HEK293 (cell line): ENCODE measurements at regions not wholly inside any gene's neighbourhood (a gene's known extent, or its start where the extent isn't known, plus 50 kb on each side); places are given as distances from the start of the nearest gene placed in this dataset.

Experiments used
- CTCF ChIA-PET: fragments of 350-600 bp; formaldehyde crosslinking; extraction: SDS; loops from one replicate; lab custom pipeline; 2021; ENCODE audit warnings: antibody characterized with exemption; lab: Yijun Ruan, JAX
- POLR2A ChIA-PET: fragments of 300-600 bp; formaldehyde crosslinking; extraction: SDS; loops from one replicate; lab custom pipeline; 2020; ENCODE audit warnings: antibody characterized with exemption, inconsistent platforms; lab: Yijun Ruan, JAX
- H3K27ac ChIP-seq: fragments of 200-500 bp; sonication (Bioruptor generic); 2 replicates; pipeline ENCODE4 v1.5.1; 2014; ENCODE audit warnings: low read depth, low read length, control low read depth, inconsistent platforms; ENCODE audit errors: extremely low read depth
- H3K36me3 ChIP-seq, 2 experiments: fragments of 200-500 bp in 1 of 2; sonication (Bioruptor generic) in 1 of 2; 1 replicate in 1 of 2; 2 replicates in 1 of 2; pipeline ENCODE4 v1.5.1; 2014 to 2017; ENCODE audit warnings: inconsistent platforms in 2 of 2, low read length in 2 of 2; ENCODE audit not compliant: control insufficient read depth in 2 of 2, insufficient read depth in 1 of 2
- H3K4me1 ChIP-seq: fragments of 200-500 bp; sonication (Bioruptor generic); 2 replicates; pipeline ENCODE4 v1.5.1; 2014; ENCODE audit warnings: mild to moderate bottlenecking, low read length, inconsistent platforms; ENCODE audit not compliant: control insufficient read depth, insufficient read depth
- H3K4me3 ChIP-seq: 2 replicates; pipeline ENCODE4 v1.5.1; 2011; ENCODE audit warnings: low read depth, mild to moderate bottlenecking, control low read depth, low read length, moderate library complexity
- H3K9me3 ChIP-seq: fragments of 200-500 bp; sonication (Bioruptor generic); 2 replicates; pipeline ENCODE4 v1.5.1; 2014; ENCODE audit warnings: low read depth, low read length, inconsistent platforms; ENCODE audit not compliant: control insufficient read depth, insufficient read depth
- KLF16 ChIP-seq: fragments of 450-650 bp; formaldehyde crosslinking; IDR thresholded peaks from 2 replicates; pipeline ENCODE4 v1.5.1; 2017; ENCODE audit warnings: missing biosample characterization, missing genetic modification characterization
- KLF7 ChIP-seq: fragments of 450-650 bp; formaldehyde crosslinking; IDR thresholded peaks from 2 replicates; pipeline ENCODE4 v1.5.1; 2016; ENCODE audit warnings: missing biosample characterization, missing genetic modification characterization, borderline replicate concordance
- MYNN ChIP-seq: fragments of 450-650 bp; formaldehyde crosslinking; IDR thresholded peaks from 2 replicates; pipeline ENCODE4 v1.5.1; 2016; ENCODE audit warnings: missing biosample characterization, missing genetic modification characterization, borderline replicate concordance
- OSR2 ChIP-seq: fragments of 450-650 bp; formaldehyde crosslinking; IDR thresholded peaks from 2 replicates; pipeline ENCODE4 v1.5.1; 2016; ENCODE audit warnings: missing biosample characterization, missing genetic modification characterization
- PBX3 ChIP-seq: sonication (generic); formaldehyde crosslinking; IDR thresholded peaks from 2 replicates; pipeline ENCODE4 v1.8.1; 2022; ENCODE audit warnings: mild to moderate bottlenecking, moderate library complexity, missing genetic modification reagents
- PRDM4 ChIP-seq: fragments of 450-650 bp; formaldehyde crosslinking; IDR thresholded peaks from 2 replicates; pipeline ENCODE4 v1.5.1; 2017; ENCODE audit warnings: missing biosample characterization, missing genetic modification characterization
- REST ChIP-seq: fragments of 450-650 bp; formaldehyde crosslinking; IDR thresholded peaks from 2 replicates; pipeline ENCODE4 v1.5.1; 2016; ENCODE audit warnings: missing biosample characterization, missing genetic modification characterization
- TCF7L2 ChIP-seq: IDR thresholded peaks from 2 replicates; pipeline ENCODE4 v1.6.1; 2011; ENCODE audit warnings: low read depth, mild to moderate bottlenecking, inconsistent platforms, low read length, moderate library complexity, borderline replicate concordance
- ZBTB17 ChIP-seq: fragments of 450-650 bp; formaldehyde crosslinking; IDR thresholded peaks from 2 replicates; pipeline ENCODE4 v1.5.1; 2016; ENCODE audit warnings: missing biosample characterization, missing genetic modification characterization
- ZNF132 ChIP-seq: fragments of 450-650 bp; formaldehyde crosslinking; IDR thresholded peaks from 2 replicates; pipeline ENCODE4 v1.5.1; 2017; ENCODE audit warnings: missing biosample characterization, missing genetic modification characterization, borderline replicate concordance
- ZNF223 ChIP-seq: fragments of 450-650 bp; formaldehyde crosslinking; IDR thresholded peaks from 2 replicates; pipeline ENCODE4 v1.5.1; 2016; ENCODE audit warnings: missing biosample characterization, missing genetic modification characterization
- ZNF280C ChIP-seq: fragments of 450-650 bp; formaldehyde crosslinking; IDR thresholded peaks from 2 replicates; pipeline ENCODE4 v1.5.1; 2016; ENCODE audit warnings: missing biosample characterization, missing genetic modification characterization
- ZNF354C ChIP-seq: fragments of 450-650 bp; formaldehyde crosslinking; IDR thresholded peaks from 2 replicates; pipeline ENCODE4 v1.5.1; 2016; ENCODE audit warnings: missing biosample characterization, missing genetic modification characterization, low read depth, borderline replicate concordance
- ZNF391 ChIP-seq: fragments of 450-650 bp; formaldehyde crosslinking; IDR thresholded peaks from 2 replicates; pipeline ENCODE4 v1.5.1; 2016; ENCODE audit warnings: low read depth, missing biosample characterization, missing genetic modification characterization, borderline replicate concordance
- ZNF426 ChIP-seq: fragments of 450-650 bp; formaldehyde crosslinking; IDR thresholded peaks from 2 replicates; pipeline ENCODE4 v1.5.1; 2017; ENCODE audit warnings: missing biosample characterization, missing genetic modification characterization, mild to moderate bottlenecking, inconsistent platforms, moderate library complexity
- ZNF549 ChIP-seq: fragments of 450-650 bp; IDR thresholded peaks from 2 replicates; pipeline ENCODE4 v1.5.1; 2018; ENCODE audit warnings: missing biosample characterization, missing genetic modification characterization, mild to moderate bottlenecking, inconsistent platforms, moderate library complexity
- ZNF600 ChIP-seq: fragments of 450-650 bp; formaldehyde crosslinking; IDR thresholded peaks from 2 replicates; pipeline ENCODE4 v1.5.1; 2016; ENCODE audit warnings: missing biosample characterization, missing genetic modification characterization
- ZNF623 ChIP-seq: fragments of 450-650 bp; formaldehyde crosslinking; IDR thresholded peaks from 2 replicates; pipeline ENCODE4 v1.5.1; 2016; ENCODE audit warnings: missing biosample characterization, missing genetic modification characterization
- ZNF645 ChIP-seq: fragments of 450-650 bp; formaldehyde crosslinking; IDR thresholded peaks from 2 replicates; pipeline ENCODE4; 2016; ENCODE audit warnings: missing biosample characterization, missing genetic modification characterization
- ZNF701 ChIP-seq: fragments of 450-650 bp; formaldehyde crosslinking; IDR thresholded peaks from 2 replicates; pipeline ENCODE4 v1.5.1; 2016; ENCODE audit warnings: missing biosample characterization, missing genetic modification characterization
- ZNF776 ChIP-seq: fragments of 450-650 bp; formaldehyde crosslinking; IDR thresholded peaks from 2 replicates; pipeline ENCODE4 v1.5.0; 2017; ENCODE audit warnings: missing biosample characterization, missing genetic modification characterization, borderline replicate concordance
- ZNF843 ChIP-seq: fragments of 450-650 bp; formaldehyde crosslinking; IDR thresholded peaks from 2 replicates; pipeline ENCODE4 v1.5.1; 2016; ENCODE audit warnings: missing biosample characterization, missing genetic modification characterization

GRCh38 chr6:19754686-19755085 lies 82.5 kb upstream of the ID4 start (continued):
- TF ChIP-seq REST (tag by site-specific recombination), result no peak
- no peak for TF ChIP-seq ZNF776
- TF ChIP-seq, all 188 proteins: peak for 0

- ChIA-PET POLR2A (no interaction called here), CTCF (interaction anchor here (0.5 kb wide), 1 partner anchor 307 kb away, joined by 3 read pairs; no protein-coding TSS in a partner anchor)
- Histone ChIP-seq H3K4me3 (no peak overlapping the region), H3K4me1 (no peaks in the 10 kb centered on the region; the same call in 1 of the 2 replicates)
- TF ChIP-seq TCF7L2 (no peak), PRDM4 (tag by site-specific recombination) (no peak), ZNF623 (no peak), ZNF600 (no peak), ZNF223 (no peak), MYNN (no peak), ZNF132 (tag by site-specific recombination) (no peak), ZNF426 (no peak), ZNF391 (tag by site-specific recombination) (no peak), ZNF280C (tag by site-specific recombination) (no peak), ZNF354C (no peak)
- TF ChIP-seq, all 188 proteins: peak for 0
- Histone ChIP-seq H3K36me3 (no peaks in the 10 kb centered on the region), H3K27ac (no peak overlapping the region), H3K9me3 (no peaks in the 10 kb centered on the region)
These were observed 82.0 kb upstream of the ID4 start for GRCh38 chr6:19755181-19755580.

- CTCF ChIA-PET, result interaction anchor here (0.6 to 1.6 kb wide), 3 partner anchors 14 to 91 kb away, joined by 3 to 4 read pairs (median 3); no protein-coding TSS in a partner anchor
- no peaks in the 10 kb centered on the region; the same call in 1 of the 2 replicates for H3K4me1 ChIP-seq
- no peak overlapping the region for H3K27ac ChIP-seq
- no peaks in the 10 kb centered on the region for H3K9me3 ChIP-seq
- POLR2A ChIA-PET, result interaction anchor here (0.6 kb wide), 1 partner anchor 80 kb away, joined by 3 read pairs; no protein-coding TSS in a partner anchor
- no peak overlapping the region for H3K4me3 ChIP-seq
- no peaks in the 10 kb centered on the region for H3K36me3 ChIP-seq
- TF ChIP-seq ZBTB17 (no peak), KLF16 (tag by site-specific recombination) (no peak), PBX3 (CRISPR knock-in tag) (no peak), OSR2 (no peak), ZNF549 (tag by site-specific recombination) (no peak), ZNF426 (no peak), ZNF701 (tag by site-specific recombination) (no peak), KLF7 (tag by site-specific recombination) (no peak), ZNF843 (tag by site-specific recombination) (no peak), ZNF776 (no peak), ZNF645 (tag by site-specific recombination) (no peak)
These were observed 80.1 kb upstream of the ID4 start for GRCh38 chr6:19757036-19757435.
